ENCODE measurements at regions not wholly inside any gene's neighbourhood (a gene's known extent, or its start where the extent isn't known, plus 50 kb on each side); places are given as distances from the start of the nearest gene placed in this dataset.

DNA sequence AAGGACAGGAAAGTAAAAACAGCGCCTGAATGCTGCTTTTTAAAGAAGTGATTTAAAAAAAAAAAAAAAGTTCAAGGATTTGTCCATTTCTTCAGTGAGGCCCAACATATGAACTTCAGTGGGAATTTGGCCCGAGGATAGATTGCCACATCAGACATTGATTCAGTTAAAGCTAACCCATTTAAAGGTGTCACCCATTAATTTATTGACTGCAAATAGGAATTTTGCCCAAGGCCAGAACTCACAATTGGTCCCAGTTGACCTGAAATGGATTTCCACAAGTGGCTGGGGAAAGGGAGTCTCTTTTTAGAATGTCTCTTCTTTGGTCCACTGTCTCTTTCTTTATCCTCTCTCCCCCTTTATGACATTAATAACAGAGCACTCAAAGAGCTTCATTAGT, 86.5 kb upstream of the RPL34 start:
- CTCF ChIA-PET, result interaction anchor here (0.6 kb wide), 1 partner anchor 25 kb away, joined by 9 read pairs; no protein-coding TSS in a partner anchor
- no peaks in the 10 kb centered on the region for H3K36me3 ChIP-seq (ENCODE audit: control insufficient read depth in 2 of 2, insufficient read depth in 1 of 2, low read length in 2 of 2)
- no peak overlapping the region for H3K27ac ChIP-seq (ENCODE audit: extremely low read depth, low read depth, low read length)
- TF ChIP-seq, protein P1, sequence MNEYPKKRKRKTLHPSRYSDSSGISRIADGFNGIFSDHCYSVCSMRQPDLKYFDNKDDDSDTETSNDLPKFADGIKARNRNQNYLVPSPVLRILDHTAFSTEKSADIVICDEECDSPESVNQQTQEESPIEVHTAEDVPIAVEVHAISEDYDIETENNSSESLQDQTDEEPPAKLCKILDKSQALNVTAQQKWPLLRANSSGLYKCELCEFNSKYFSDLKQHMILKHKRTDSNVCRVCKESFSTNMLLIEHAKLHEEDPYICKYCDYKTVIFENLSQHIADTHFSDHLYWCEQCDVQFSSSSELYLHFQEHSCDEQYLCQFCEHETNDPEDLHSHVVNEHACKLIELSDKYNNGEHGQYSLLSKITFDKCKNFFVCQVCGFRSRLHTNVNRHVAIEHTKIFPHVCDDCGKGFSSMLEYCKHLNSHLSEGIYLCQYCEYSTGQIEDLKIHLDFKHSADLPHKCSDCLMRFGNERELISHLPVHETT (tag by site-specific recombination; IDR thresholded peaks at IDR 0.05), result no peak
- TF ChIP-seq GFI1B (tag by site-specific recombination; IDR thresholded peaks at IDR 0.05) (no peak), ZNF530 (tag by site-specific recombination; IDR thresholded peaks at IDR 0.05; ENCODE audit: low read depth) (no peak), ZBTB49 (tag by site-specific recombination; IDR thresholded peaks at IDR 0.05; ENCODE audit: low read depth) (no peak), ZNF629 (tag by site-specific recombination; IDR thresholded peaks at IDR 0.05) (no peak), GLIS2 (tag by site-specific recombination; IDR thresholded peaks at IDR 0.05) (no peak), GLI2 (tag by site-specific recombination; IDR thresholded peaks at IDR 0.05; ENCODE audit: borderline replicate concordance, low read depth) (no peak), ZNF112 (tag by site-specific recombination; IDR thresholded peaks at IDR 0.05) (no peak), SCRT2 (tag by site-specific recombination; IDR thresholded peaks at IDR 0.05) (no peak), ZNF664 (tag by site-specific recombination; IDR thresholded peaks at IDR 0.05) (no peak), REPIN1 (tag by site-specific recombination; IDR thresholded peaks at IDR 0.05; ENCODE audit: low read depth) (no peak), ZBTB44 (tag by site-specific recombination; IDR thresholded peaks at IDR 0.05) (no peak), ZNF354C (tag by site-specific recombination; IDR thresholded peaks at IDR 0.05; ENCODE audit: borderline replicate concordance, low read depth) (no peak), ZNF214 (tag by site-specific recombination; IDR thresholded peaks at IDR 0.05; ENCODE audit: borderline replicate concordance) (no peak), ATF2 (tag by site-specific recombination; IDR thresholded peaks at IDR 0.05; ENCODE audit: low read depth) (no peak)
- TF ChIP-seq, protein P2, sequence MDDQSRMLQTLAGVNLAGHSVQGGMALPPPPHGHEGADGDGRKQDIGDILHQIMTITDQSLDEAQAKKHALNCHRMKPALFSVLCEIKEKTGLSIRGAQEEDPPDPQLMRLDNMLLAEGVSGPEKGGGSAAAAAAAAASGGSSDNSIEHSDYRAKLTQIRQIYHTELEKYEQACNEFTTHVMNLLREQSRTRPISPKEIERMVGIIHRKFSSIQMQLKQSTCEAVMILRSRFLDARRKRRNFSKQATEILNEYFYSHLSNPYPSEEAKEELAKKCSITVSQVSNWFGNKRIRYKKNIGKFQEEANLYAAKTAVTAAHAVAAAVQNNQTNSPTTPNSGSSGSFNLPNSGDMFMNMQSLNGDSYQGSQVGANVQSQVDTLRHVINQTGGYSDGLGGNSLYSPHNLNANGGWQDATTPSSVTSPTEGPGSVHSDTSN (CRISPR knock-in tag; IDR thresholded peaks at IDR 0.05), result no peak
- no peaks in the 10 kb centered on the region for H3K9me3 ChIP-seq (ENCODE audit: control insufficient read depth, insufficient read depth, low read depth, low read length)
- no peaks in the 10 kb centered on the region for H3K4me1 ChIP-seq (ENCODE audit: control insufficient read depth, insufficient read depth, low read length)
- no peak overlapping the region for H3K4me3 ChIP-seq (ENCODE audit: low read depth, low read length)
- POLR2A ChIA-PET, result no interaction called here

- POLR2A ChIA-PET, result interaction anchor here (0.6 kb wide), 1 partner anchor 536 kb away, joined by 3 read pairs; no protein-coding TSS in a partner anchor
These were observed 87.0 kb upstream of the RPL34 start for GRCh38 chr4:108533245-108533844.

More at GRCh38 chr4:108533245-108533844, 87.0 kb upstream of the RPL34 start:
- H3K9me3 ChIP-seq (ENCODE audit: control insufficient read depth, insufficient read depth, low read depth, low read length), result no peaks in the 10 kb centered on the region
- TF ChIP-seq PRDM6 (tag by site-specific recombination; IDR thresholded peaks at IDR 0.05), result 0 out of 2 replicates have a peak, but pooled peaks have one; percentile 25
- TF ChIP-seq SCRT1 (tag by site-specific recombination; IDR thresholded peaks at IDR 0.05; ENCODE audit: borderline replicate concordance), result no peak
- peak; percentile 24; the same call in 1 of the 2 replicates for TF ChIP-seq FEZF1 (tag by site-specific recombination; IDR thresholded peaks at IDR 0.05)
- no peaks in the 10 kb centered on the region for H3K36me3 ChIP-seq (ENCODE audit: control insufficient read depth in 2 of 2, insufficient read depth in 1 of 2, low read length in 2 of 2)
- no peak overlapping the region for H3K4me3 ChIP-seq (ENCODE audit: low read depth, low read length)
- no peak overlapping the region for H3K27ac ChIP-seq (ENCODE audit: extremely low read depth, low read depth, low read length)
- CTCF ChIA-PET, result no interaction called here
- H3K4me1 ChIP-seq (ENCODE audit: control insufficient read depth, insufficient read depth, low read length), result no peaks in the 10 kb centered on the region
